H1 (cell line): ENCODE measurements at regions not wholly inside any gene's neighbourhood (a gene's known extent, or its start where the extent isn't known, plus 50 kb on each side); places are given as distances from the start of the nearest gene placed in this dataset.

Experiments used
- BACH1 ChIP-seq: IDR thresholded peaks from 2 replicates; pipeline ENCODE4 v1.6.1; 2012; ENCODE audit warnings: low read length, improper control_type of control experiment
- BRCA1 ChIP-seq: IDR thresholded peaks from 2 replicates; pipeline ENCODE4 v1.6.1; 2012; ENCODE audit warnings: low read depth, low read length, improper control_type of control experiment
- EP300 ChIP-seq, 2 experiments: IDR thresholded peaks; 1 replicate in 1 of 2; 2 replicates in 1 of 2; pipeline ENCODE4 v1.6.1; 2011 to 2012; ENCODE audit warnings: low read depth in 2 of 2, low read length in 2 of 2, mild to moderate bottlenecking in 2 of 2, borderline replicate concordance in 1 of 2, inconsistent platforms in 1 of 2, moderate library complexity in 1 of 2
- HDAC6 ChIP-seq: IDR thresholded peaks from one replicate; pipeline ENCODE4 v1.7.1; 2012; ENCODE audit warnings: low read depth, mild to moderate bottlenecking, inconsistent platforms, low read length, moderate library complexity
- POLR2AphosphoS5 ChIP-seq: IDR thresholded peaks from 2 replicates; pipeline ENCODE4 v1.6.1; 2011; ENCODE audit warnings: low read depth, low read length
- RFX5 ChIP-seq: IDR thresholded peaks from 2 replicates; pipeline ENCODE4 v1.6.1; 2011; ENCODE audit warnings: low read depth, low read length, improper control_type of control experiment, borderline replicate concordance
- SP4 ChIP-seq: IDR thresholded peaks from 2 replicates; pipeline ENCODE4 v1.6.1; 2012; ENCODE audit warnings: low read length, inconsistent platforms
- SRF ChIP-seq: IDR thresholded peaks from 2 replicates; pipeline ENCODE4 v1.6.1; 2011; ENCODE audit warnings: mild to moderate bottlenecking, low read depth, low read length, moderate library complexity
- TAF1 ChIP-seq: IDR thresholded peaks from 2 replicates; pipeline ENCODE4 v1.6.1; 2011; ENCODE audit warnings: mild to moderate bottlenecking, low read depth, low read length
- TF ChIP-seq, protein P1 (sequence below): fragments of 300-600 bp; sonication (generic); IDR thresholded peaks from 2 replicates; pipeline ENCODE4 v1.7.1; 2012; ENCODE audit warnings: low read length, moderate library complexity, mild to moderate bottlenecking, inconsistent platforms; ENCODE audit not compliant: insufficient replicate concordance

DNA sequence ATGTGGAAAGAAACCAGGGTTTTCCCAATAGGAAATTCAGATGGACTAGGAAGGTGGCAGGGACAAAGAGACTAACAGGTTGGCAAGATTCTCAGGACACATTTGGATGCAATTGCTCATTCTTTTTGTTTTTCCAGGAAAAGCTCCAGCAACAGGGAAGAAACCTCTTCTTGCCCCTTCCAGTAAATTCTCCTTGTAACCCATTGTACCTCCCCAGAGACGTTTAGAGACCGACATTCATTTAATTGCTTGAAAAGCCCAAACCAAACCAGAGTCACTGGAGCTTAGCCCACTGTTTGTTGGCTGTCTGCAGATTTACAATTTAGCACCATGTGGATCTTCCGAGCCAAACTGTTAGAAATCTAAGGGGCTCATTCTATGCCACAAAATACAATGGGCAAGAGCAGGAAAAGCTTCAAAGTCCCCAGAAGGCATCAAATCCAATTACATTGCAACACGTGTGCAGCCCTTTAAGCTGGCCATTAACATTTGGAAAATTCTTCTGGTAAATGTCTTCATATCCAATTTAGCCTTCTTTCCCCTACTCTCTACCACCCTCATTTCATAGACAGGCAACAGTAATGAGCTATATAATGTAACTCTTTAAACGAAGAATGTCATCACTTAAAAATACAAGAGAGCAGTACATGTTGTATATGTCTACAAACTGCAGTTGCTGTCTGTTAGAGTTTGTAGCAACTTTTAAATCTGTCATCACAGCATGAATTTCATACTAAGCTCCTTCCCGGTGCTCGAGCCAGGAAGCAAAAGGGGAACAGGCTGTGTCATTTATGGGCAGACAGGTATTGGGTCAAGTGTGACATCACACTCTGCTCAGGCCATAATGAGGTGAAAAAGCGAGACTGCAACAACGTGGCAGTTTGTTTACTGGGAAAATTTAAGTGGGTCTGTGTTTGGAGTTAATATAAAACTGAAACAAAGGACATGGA lies 235.6 kb upstream of the HNRNPA3 start (continued):
- no peak for TF ChIP-seq BRCA1
- no peak for TF ChIP-seq BACH1
- TF ChIP-seq TAF1, result no peak
- no peak for TF ChIP-seq POLR2AphosphoS5
- no peak for TF ChIP-seq EP300 (IDR thresholded peaks at IDR 0.05; ENCODE audit: borderline replicate concordance in 1 of 2, low read depth in 2 of 2, low read length in 2 of 2)
- TF ChIP-seq, protein P1, sequence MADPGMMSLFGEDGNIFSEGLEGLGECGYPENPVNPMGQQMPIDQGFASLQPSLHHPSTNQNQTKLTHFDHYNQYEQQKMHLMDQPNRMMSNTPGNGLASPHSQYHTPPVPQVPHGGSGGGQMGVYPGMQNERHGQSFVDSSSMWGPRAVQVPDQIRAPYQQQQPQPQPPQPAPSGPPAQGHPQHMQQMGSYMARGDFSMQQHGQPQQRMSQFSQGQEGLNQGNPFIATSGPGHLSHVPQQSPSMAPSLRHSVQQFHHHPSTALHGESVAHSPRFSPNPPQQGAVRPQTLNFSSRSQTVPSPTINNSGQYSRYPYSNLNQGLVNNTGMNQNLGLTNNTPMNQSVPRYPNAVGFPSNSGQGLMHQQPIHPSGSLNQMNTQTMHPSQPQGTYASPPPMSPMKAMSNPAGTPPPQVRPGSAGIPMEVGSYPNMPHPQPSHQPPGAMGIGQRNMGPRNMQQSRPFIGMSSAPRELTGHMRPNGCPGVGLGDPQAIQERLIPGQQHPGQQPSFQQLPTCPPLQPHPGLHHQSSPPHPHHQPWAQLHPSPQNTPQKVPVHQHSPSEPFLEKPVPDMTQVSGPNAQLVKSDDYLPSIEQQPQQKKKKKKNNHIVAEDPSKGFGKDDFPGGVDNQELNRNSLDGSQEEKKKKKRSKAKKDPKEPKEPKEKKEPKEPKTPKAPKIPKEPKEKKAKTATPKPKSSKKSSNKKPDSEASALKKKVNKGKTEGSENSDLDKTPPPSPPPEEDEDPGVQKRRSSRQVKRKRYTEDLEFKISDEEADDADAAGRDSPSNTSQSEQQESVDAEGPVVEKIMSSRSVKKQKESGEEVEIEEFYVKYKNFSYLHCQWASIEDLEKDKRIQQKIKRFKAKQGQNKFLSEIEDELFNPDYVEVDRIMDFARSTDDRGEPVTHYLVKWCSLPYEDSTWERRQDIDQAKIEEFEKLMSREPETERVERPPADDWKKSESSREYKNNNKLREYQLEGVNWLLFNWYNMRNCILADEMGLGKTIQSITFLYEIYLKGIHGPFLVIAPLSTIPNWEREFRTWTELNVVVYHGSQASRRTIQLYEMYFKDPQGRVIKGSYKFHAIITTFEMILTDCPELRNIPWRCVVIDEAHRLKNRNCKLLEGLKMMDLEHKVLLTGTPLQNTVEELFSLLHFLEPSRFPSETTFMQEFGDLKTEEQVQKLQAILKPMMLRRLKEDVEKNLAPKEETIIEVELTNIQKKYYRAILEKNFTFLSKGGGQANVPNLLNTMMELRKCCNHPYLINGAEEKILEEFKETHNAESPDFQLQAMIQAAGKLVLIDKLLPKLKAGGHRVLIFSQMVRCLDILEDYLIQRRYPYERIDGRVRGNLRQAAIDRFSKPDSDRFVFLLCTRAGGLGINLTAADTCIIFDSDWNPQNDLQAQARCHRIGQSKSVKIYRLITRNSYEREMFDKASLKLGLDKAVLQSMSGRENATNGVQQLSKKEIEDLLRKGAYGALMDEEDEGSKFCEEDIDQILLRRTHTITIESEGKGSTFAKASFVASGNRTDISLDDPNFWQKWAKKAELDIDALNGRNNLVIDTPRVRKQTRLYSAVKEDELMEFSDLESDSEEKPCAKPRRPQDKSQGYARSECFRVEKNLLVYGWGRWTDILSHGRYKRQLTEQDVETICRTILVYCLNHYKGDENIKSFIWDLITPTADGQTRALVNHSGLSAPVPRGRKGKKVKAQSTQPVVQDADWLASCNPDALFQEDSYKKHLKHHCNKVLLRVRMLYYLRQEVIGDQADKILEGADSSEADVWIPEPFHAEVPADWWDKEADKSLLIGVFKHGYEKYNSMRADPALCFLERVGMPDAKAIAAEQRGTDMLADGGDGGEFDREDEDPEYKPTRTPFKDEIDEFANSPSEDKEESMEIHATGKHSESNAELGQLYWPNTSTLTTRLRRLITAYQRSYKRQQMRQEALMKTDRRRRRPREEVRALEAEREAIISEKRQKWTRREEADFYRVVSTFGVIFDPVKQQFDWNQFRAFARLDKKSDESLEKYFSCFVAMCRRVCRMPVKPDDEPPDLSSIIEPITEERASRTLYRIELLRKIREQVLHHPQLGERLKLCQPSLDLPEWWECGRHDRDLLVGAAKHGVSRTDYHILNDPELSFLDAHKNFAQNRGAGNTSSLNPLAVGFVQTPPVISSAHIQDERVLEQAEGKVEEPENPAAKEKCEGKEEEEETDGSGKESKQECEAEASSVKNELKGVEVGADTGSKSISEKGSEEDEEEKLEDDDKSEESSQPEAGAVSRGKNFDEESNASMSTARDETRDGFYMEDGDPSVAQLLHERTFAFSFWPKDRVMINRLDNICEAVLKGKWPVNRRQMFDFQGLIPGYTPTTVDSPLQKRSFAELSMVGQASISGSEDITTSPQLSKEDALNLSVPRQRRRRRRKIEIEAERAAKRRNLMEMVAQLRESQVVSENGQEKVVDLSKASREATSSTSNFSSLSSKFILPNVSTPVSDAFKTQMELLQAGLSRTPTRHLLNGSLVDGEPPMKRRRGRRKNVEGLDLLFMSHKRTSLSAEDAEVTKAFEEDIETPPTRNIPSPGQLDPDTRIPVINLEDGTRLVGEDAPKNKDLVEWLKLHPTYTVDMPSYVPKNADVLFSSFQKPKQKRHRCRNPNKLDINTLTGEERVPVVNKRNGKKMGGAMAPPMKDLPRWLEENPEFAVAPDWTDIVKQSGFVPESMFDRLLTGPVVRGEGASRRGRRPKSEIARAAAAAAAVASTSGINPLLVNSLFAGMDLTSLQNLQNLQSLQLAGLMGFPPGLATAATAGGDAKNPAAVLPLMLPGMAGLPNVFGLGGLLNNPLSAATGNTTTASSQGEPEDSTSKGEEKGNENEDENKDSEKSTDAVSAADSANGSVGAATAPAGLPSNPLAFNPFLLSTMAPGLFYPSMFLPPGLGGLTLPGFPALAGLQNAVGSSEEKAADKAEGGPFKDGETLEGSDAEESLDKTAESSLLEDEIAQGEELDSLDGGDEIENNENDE, result no peak
- no peak for TF ChIP-seq SRF
- TF ChIP-seq HDAC6, result no peak
- TF ChIP-seq RFX5, result no peak
- TF ChIP-seq SP4, result no peak
